Endothelial cell of umbilical vein (primary cell): ENCODE measurements at regions not wholly inside any gene's neighbourhood (a gene's known extent, or its start where the extent isn't known, plus 50 kb on each side); places are given as distances from the start of the nearest gene placed in this dataset.

Experiments used
- BruUV-seq: library from RNA; stranded (reverse); fragments of 400-500 nt; replicated peaks from 2 replicates; lab custom pipeline; 2021; lab: Mats Ljungman, UMichigan
- CTCF ChIA-PET: fragments of 300-600, 350-600 bp; sonication (Branson Sonifier 250); formaldehyde crosslinking; loops from one replicate; lab custom pipeline; 2021; ENCODE audit warnings: antibody characterized with exemption, inconsistent platforms; lab: Charles Lee
- POLR2A ChIA-PET: fragments of 300-600, 350-600 bp; sonication (Branson Sonifier 250); formaldehyde crosslinking; loops from one replicate; lab custom pipeline; 2021; ENCODE audit warnings: antibody characterized with exemption, inconsistent platforms; lab: Charles Lee
- DNase-seq: peaks from one replicate; pipeline ENCODE4 v3.0.0-alpha.2; 2011; ENCODE audit warnings: low read depth, low spot score
- FAIRE-seq: peaks from 2 replicates; lab custom pipeline; 2011; peaks lifted over from hg19 to GRCh38; lab: Jason Lieb, UNC
- H2AFZ ChIP-seq: 2 replicates; pipeline ENCODE4 v1.6.0; 2012; ENCODE audit warnings: low read depth, low read length, control low read depth, inconsistent platforms
- H3K27ac ChIP-seq: 2 replicates; pipeline ENCODE4 v1.5.1; 2011; ENCODE audit warnings: low read depth, mild to moderate bottlenecking, control low read depth, low read length, moderate library complexity; ENCODE audit not compliant: insufficient read depth
- H3K27me3 ChIP-seq, 2 experiments: 2 replicates each; pipeline versions ENCODE4 v1.6.0 to v1.6.1; 2011; ENCODE audit warnings: low read length in 2 of 2, mixed read lengths in 1 of 2; ENCODE audit not compliant: control insufficient read depth in 2 of 2, insufficient read depth in 2 of 2
- H3K36me3 ChIP-seq, 2 experiments: 2 replicates in 1 of 2; 3 replicates in 1 of 2; pipeline ENCODE4 v1.5.1; 2011; ENCODE audit warnings: low read length in 2 of 2, mild to moderate bottlenecking in 1 of 2, moderate library complexity in 1 of 2; ENCODE audit not compliant: control insufficient read depth in 2 of 2, insufficient read depth in 2 of 2; ENCODE audit errors: extremely low read depth in 1 of 2
- H3K4me1 ChIP-seq: 3 replicates; pipeline ENCODE4 v1.5.1; 2011; ENCODE audit warnings: mild to moderate bottlenecking, low read length; ENCODE audit not compliant: control insufficient read depth, insufficient read depth; ENCODE audit errors: extremely low read depth
- H3K4me2 ChIP-seq: 2 replicates; pipeline ENCODE4 v1.6.1; 2011; ENCODE audit warnings: low read length, control low read depth, mixed read lengths; ENCODE audit not compliant: insufficient read depth
- H3K4me3 ChIP-seq, 3 experiments: fragments of 200-600 bp in 1 of 3; sonication (generic), shearing (Covaris generic) in 1 of 3; replicated peaks in 1 of 3; 2 replicates each; pipeline ENCODE4 v1.5.1; 2011 to 2016; ENCODE audit warnings: control low read depth in 3 of 3, low read length in 3 of 3, mild to moderate bottlenecking in 2 of 3, inconsistent platforms in 1 of 3, low read depth in 1 of 3, moderate library complexity in 1 of 3; ENCODE audit not compliant: insufficient read depth in 1 of 3
- H3K79me2 ChIP-seq: 2 replicates; pipeline ENCODE4 v1.6.0; 2012; ENCODE audit warnings: low read length, inconsistent platforms; ENCODE audit not compliant: control insufficient read depth, insufficient read depth
- H3K9ac ChIP-seq: replicated peaks from 2 replicates; pipeline ENCODE3; 2011; ENCODE audit warnings: low read length, control low read depth; ENCODE audit not compliant: insufficient read depth; ENCODE audit errors: extremely low read depth
- H3K9me1 ChIP-seq: replicated peaks from 3 replicates; pipeline ENCODE4 v1.6.0; 2011; ENCODE audit warnings: mild to moderate bottlenecking, low read length; ENCODE audit not compliant: control insufficient read depth, insufficient read depth; ENCODE audit errors: extremely low read depth
- H3K9me3 ChIP-seq: replicated peaks from 2 replicates; pipeline ENCODE4 v1.5.1; 2012; ENCODE audit warnings: low read length, inconsistent platforms; ENCODE audit not compliant: control insufficient read depth, insufficient read depth
- H4K20me1 ChIP-seq: replicated peaks from 2 replicates; pipeline ENCODE3; 2011; ENCODE audit warnings: mild to moderate bottlenecking, low read length; ENCODE audit not compliant: control insufficient read depth, insufficient read depth; ENCODE audit errors: extremely low read depth
- EZH2 ChIP-seq: IDR thresholded peaks from 2 replicates; pipeline ENCODE4 v1.6.1; 2012; ENCODE audit warnings: borderline replicate concordance, low read depth, mild to moderate bottlenecking, moderate library complexity, low read length, inconsistent platforms; ENCODE audit not compliant: severe bottlenecking
- FOS ChIP-seq: IDR thresholded peaks from 2 replicates; pipeline ENCODE4 v1.6.1; 2011; ENCODE audit warnings: mild to moderate bottlenecking, low read length, moderate library complexity, borderline replicate concordance; ENCODE audit not compliant: insufficient read depth
- GATA2 ChIP-seq: IDR thresholded peaks from 2 replicates; pipeline ENCODE4 v1.7.0; 2011; ENCODE audit warnings: low read depth, mild to moderate bottlenecking, moderate library complexity, mixed read lengths, low read length; ENCODE audit not compliant: insufficient read length, insufficient read depth
- JUN ChIP-seq: IDR thresholded peaks from 2 replicates; pipeline ENCODE4 v1.6.1; 2011; ENCODE audit warnings: borderline replicate concordance, low read depth; ENCODE audit not compliant: insufficient read length, insufficient read depth
- MYC ChIP-seq: IDR thresholded peaks from one replicate; pipeline ENCODE4 v1.6.1; 2011; ENCODE audit warnings: mild to moderate bottlenecking, low read depth, low read length
- POLR2A ChIP-seq: IDR thresholded peaks from 2 replicates; pipeline ENCODE4 v1.6.1; 2012; ENCODE audit warnings: low read depth, mild to moderate bottlenecking, control low read depth, low read length
- POLR2AphosphoS5 ChIP-seq: IDR thresholded peaks from 2 replicates; pipeline ENCODE4 v1.6.1; 2012; ENCODE audit warnings: low read depth, mild to moderate bottlenecking, control low read depth, low read length, moderate library complexity; ENCODE audit not compliant: insufficient read depth
- dilution Hi-C: fragments of 300-500 bp; cut with MboI; formaldehyde crosslinking; loops from one replicate; pipeline ENCODE4 v1.15.0; 2019; ENCODE audit warnings: low sequenced_read_pairs; ENCODE audit not compliant: extremely low pct_ligation_motif_present
- intact Hi-C: fragments of 100-400 bp; cut with micrococcal nuclease; formaldehyde crosslinking; loops from one replicate; pipeline ENCODE4 v1.10.0; 2022
- TF ChIP-seq, protein P1 (sequence below), 2 donors: IDR thresholded peaks; 1 replicate in 1 of 2; 2 replicates in 1 of 2; pipeline ENCODE4 v1.5.1; 2011; ENCODE audit warnings: low read length in 2 of 2, mild to moderate bottlenecking in 2 of 2, moderate library complexity in 2 of 2, control low read depth in 1 of 2, inconsistent platforms in 1 of 2, low read depth in 1 of 2; ENCODE audit not compliant: insufficient read depth in 1 of 2; ENCODE audit errors: extremely low read depth in 1 of 2
- TF ChIP-seq, protein P2 (sequence below): IDR thresholded peaks from 2 replicates; pipeline ENCODE4 v1.6.1; 2011; ENCODE audit not compliant: insufficient read depth, insufficient read length

DNA sequence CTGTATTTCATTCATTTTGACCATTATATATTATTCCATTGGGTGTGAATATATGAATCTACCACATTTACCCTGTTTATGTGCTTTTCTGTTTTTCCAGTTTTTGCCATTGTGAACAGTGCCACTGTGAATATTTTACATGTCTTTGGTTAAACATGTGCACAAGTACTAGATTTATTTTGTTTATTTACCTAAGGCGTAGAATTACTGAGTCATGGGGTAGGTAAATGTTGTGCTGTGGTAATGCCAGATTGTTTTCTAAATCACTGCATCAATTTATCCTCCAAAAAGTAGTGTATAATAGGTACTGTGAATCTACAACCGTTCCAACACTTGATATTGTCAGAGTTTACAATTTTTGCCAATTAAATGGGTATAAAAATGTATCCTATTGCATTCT lies 362.1 kb upstream of the AGTR1 start:
- BruUV-seq = no TSS peak
- no peaks in the 10 kb centered on the region for H4K20me1 ChIP-seq
- H3K27ac ChIP-seq = no peak overlapping the region
- no peaks in the 10 kb centered on the region for H3K27me3 ChIP-seq
- H3K4me3 ChIP-seq = no peak overlapping the region
- no peaks in the 10 kb centered on the region for H3K4me1 ChIP-seq
- TF ChIP-seq POLR2A (no peak), EZH2 (no peak), GATA2 (no peak), JUN (no peak), FOS (no peak), MYC (no peak), POLR2AphosphoS5 (no peak)
- TF ChIP-seq, protein P1, sequence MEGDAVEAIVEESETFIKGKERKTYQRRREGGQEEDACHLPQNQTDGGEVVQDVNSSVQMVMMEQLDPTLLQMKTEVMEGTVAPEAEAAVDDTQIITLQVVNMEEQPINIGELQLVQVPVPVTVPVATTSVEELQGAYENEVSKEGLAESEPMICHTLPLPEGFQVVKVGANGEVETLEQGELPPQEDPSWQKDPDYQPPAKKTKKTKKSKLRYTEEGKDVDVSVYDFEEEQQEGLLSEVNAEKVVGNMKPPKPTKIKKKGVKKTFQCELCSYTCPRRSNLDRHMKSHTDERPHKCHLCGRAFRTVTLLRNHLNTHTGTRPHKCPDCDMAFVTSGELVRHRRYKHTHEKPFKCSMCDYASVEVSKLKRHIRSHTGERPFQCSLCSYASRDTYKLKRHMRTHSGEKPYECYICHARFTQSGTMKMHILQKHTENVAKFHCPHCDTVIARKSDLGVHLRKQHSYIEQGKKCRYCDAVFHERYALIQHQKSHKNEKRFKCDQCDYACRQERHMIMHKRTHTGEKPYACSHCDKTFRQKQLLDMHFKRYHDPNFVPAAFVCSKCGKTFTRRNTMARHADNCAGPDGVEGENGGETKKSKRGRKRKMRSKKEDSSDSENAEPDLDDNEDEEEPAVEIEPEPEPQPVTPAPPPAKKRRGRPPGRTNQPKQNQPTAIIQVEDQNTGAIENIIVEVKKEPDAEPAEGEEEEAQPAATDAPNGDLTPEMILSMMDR (IDR thresholded peaks at IDR 0.05; ENCODE audit: extremely low read depth in 1 of 2, insufficient read depth in 1 of 2, low read depth in 1 of 2, low read length in 2 of 2) = no peak
- TF ChIP-seq, protein P2, sequence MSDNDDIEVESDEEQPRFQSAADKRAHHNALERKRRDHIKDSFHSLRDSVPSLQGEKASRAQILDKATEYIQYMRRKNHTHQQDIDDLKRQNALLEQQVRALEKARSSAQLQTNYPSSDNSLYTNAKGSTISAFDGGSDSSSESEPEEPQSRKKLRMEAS = no peak
- FAIRE-seq = no peak
- H3K9me1 ChIP-seq = no peaks in the 10 kb centered on the region
- H3K9me3 ChIP-seq = no peaks in the 10 kb centered on the region
- POLR2A ChIA-PET = no interaction called here
- no peak for DNase-seq
- H3K9ac ChIP-seq = no peak overlapping the region
- H3K4me2 ChIP-seq = no peak overlapping the region
- CTCF ChIA-PET = no interaction called here
- no peaks in the 10 kb centered on the region for H3K79me2 ChIP-seq
- no peak overlapping the region for H2AFZ ChIP-seq
- no peaks in the 10 kb centered on the region for H3K36me3 ChIP-seq
- intact Hi-C loops = no loop called here
- dilution Hi-C loops = no loop called here
